Activated CD8-positive, alpha-beta memory T cell treated with anti-CD3 and anti-CD28 coated beads for 36 hours (primary cell): ENCODE measurements at regions not wholly inside any gene's neighbourhood (a gene's known extent, or its start where the extent isn't known, plus 50 kb on each side); places are given as distances from the start of the nearest gene placed in this dataset.
"Not testable (repeated sequence)": the region's sequence is repeated elsewhere in the genome, so short reads cannot be mapped to it uniquely, and the experiment has no call there.

ENCODE experiments used
- CTCF ChIA-PET: fragments of 350-600 bp; sonication (Branson Sonifier 250); formaldehyde crosslinking; loops from one replicate; lab custom pipeline; 2021; ENCODE audit warnings: antibody characterized with exemption; lab: Charles Lee
- POLR2A ChIA-PET: fragments of 350-600 bp; sonication (Branson Sonifier 250); formaldehyde crosslinking; loops from one replicate; lab custom pipeline; 2021; ENCODE audit warnings: antibody characterized with exemption; lab: Charles Lee

GRCh38 chr4:180994722-180995121 lies 1248.5 kb upstream of the TENM3 start:
- ChIA-PET CTCF (no interaction called here), POLR2A (no interaction called here)

DNA sequence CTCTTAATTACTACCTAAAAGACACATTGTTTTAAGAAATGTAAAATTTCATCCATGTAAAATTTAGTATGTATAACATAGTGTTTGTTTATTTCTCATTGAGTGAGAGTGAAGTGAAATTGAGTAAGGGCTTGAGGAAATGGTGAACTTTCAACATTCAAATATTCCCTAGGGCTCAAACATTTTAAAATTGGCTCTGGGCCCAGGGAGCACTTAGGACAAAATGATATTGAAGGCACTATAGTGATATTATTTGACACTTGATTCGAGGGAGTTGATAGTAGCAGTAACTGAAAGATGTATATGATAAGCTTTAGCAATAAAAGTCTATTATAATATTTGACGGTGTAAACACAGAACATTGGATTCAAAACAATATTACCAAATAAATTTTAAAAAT lies 1244.0 kb upstream of the TENM3 start:
- POLR2A ChIA-PET, result no interaction called here
- CTCF ChIA-PET, result no interaction called here

GRCh38 chr4:181004056-181004455 lies 1239.1 kb upstream of the TENM3 start:
- POLR2A ChIA-PET, result no interaction called here
- CTCF ChIA-PET, result no interaction called here

- ChIA-PET POLR2A (no interaction called here), CTCF (no interaction called here)
Observed at GRCh38 chr4:181006499-181007260, 1236.5 kb upstream of the TENM3 start.

- ChIA-PET POLR2A (no interaction called here), CTCF (no interaction called here)
Observed at GRCh38 chr4:181007751-181008150, 1235.5 kb upstream of the TENM3 start.

- POLR2A ChIA-PET, result no interaction called here
- CTCF ChIA-PET, result no interaction called here
Observed at GRCh38 chr4:181008164-181008563, 1235.0 kb upstream of the TENM3 start.

GRCh38 chr4:181013162-181013561 lies 1230.0 kb upstream of the TENM3 start:
- CTCF ChIA-PET, result no interaction called here
- POLR2A ChIA-PET, result interaction anchor here (0.7 kb wide), 1 partner anchor 231 kb away, joined by 3 read pairs; no protein-coding TSS in a partner anchor

- ChIA-PET CTCF (no interaction called here), POLR2A (no interaction called here)
Observed at GRCh38 chr4:181017038-181017437, 1226.2 kb upstream of the TENM3 start.

DNA sequence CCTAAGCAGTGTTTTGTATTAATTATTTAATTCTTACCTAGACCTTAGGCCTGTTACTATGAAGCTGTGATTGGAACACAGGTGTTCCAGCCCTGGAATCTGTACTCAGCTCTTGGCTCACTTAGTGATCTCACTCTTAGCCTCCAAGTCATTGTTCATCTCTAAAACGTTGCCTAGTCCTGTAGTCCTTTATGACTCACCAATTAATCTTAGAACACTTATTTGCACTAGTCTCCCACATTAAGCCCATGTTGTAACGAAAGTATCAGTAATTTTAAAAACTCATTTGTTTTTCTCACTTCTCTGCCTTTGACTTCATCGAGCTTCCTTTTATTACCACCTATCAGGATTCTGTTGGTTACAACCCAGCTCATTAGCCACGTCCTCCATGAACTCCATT lies 1224.7 kb upstream of the TENM3 start:
- POLR2A ChIA-PET, result no interaction called here

DNA sequence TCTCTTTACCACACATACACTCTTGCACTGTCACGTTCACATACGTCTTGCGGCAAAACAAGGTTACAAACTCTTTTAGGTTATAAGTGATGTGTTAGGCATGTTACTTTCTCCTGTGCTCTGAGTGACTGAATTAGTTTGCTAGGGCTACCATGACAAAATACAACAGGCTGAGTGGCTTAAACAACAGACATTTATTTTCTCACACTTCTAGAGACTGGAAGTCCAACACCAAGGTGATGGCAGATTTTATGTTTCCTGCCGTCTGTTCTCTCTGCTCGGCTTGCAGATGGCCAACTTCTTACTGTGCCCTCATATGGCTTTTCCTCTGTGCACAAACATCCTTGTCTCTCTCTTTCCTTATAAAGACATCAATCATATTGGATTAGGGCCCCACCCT lies 1224.3 kb upstream of the TENM3 start:
- POLR2A ChIA-PET, result no interaction called here
- CTCF ChIA-PET, result no interaction called here

More for the DNA sequence above, 1224.7 kb upstream of the TENM3 start:
- CTCF ChIA-PET, result no interaction called here

GRCh38 chr4:181020456-181020855 lies 1222.7 kb upstream of the TENM3 start:
- POLR2A ChIA-PET, result no interaction called here
- CTCF ChIA-PET, result no interaction called here

GRCh38 chr4:181021213-181021612 lies 1222.0 kb upstream of the TENM3 start:
- POLR2A ChIA-PET, result no interaction called here
- CTCF ChIA-PET, result no interaction called here

DNA sequence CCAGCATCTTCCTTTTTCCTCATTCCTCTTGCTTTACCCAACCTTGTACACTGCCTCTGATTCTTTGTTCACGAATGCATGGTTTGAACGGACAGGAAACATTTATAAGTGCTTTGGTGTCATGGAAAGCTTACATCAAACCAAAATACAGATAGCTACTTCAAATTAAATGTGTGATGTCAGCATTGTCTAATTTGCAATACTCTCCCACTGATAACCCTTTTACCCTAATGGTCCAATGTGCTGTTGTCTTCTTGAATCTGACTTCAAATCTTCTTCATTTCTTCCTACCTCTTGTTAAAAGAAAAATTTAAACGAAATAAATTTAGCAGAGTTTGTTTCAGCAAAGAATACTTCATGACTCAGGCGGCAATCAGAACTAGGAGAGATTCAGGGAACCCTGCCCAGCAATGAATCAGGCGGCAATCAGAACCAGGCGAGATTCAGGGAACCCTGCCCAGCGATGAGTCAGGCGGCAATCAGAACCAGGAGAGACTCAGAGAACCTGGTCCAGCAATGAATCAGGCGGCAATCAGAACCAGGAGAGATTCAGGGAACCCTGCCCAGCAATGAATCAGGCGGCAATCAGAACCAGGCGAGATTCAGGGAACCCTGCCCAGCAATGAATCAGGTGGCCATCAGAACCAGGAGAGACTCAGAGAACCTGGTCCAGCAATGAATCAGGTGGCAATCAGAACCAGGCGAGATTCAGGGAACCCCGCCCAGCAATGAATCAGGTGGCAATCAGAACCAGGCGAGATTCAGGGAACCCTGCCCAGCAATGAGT lies 1212.9 kb upstream of the TENM3 start:
- CTCF ChIA-PET, POLR2A ChIA-PET: not testable (repeated sequence)

GRCh38 chr4:181030961-181031360 lies 1212.2 kb upstream of the TENM3 start:
- CTCF ChIA-PET, result no interaction called here
- POLR2A ChIA-PET, result no interaction called here

DNA sequence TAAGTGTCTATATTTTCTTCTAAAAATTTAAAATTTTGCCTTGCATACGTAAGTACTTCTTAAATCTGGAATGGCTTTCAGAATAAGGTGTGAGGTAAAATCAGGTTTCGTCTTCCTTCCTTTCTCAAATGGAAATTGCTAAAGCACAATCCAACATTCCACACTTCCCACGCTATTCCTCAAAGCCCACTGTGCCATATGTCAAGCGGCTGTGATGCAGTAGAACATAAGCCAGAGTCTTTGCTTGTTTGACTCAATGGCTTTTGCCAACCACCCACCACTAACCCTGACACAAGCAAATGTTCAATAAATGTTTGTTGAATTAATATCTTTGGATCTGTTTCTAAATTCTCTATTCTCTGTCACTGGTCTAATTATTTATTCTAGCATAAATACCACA lies 1199.7 kb upstream of the TENM3 start:
- ChIA-PET POLR2A (no interaction called here), CTCF (no interaction called here)

GRCh38 chr4:181046809-181047208 lies 1196.4 kb upstream of the TENM3 start:
- ChIA-PET CTCF (no interaction called here), POLR2A (no interaction called here)

DNA sequence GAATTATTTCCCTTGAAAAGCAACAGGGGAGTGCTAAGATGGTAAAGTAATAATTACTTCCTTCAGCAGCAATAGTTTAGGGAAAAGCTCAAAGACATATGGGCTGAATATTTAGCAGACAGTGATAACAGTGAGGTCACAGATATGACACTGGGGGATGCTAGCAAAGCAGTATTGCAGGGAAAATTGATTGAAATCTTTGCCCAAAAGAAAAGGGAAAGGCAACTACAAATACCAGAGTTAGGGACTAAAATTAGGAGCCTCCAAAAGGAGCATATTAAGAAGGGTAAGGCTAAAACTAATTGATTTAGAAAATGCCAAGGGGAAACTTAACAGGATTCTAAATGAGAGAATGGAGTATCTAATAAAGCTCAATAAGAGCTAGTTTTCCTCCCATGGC lies 1191.3 kb upstream of the TENM3 start:
- POLR2A ChIA-PET, result no interaction called here
- CTCF ChIA-PET, result no interaction called here

GRCh38 chr4:181061787-181062186 lies 1181.4 kb upstream of the TENM3 start:
- POLR2A ChIA-PET, result no interaction called here
- CTCF ChIA-PET, result no interaction called here

- POLR2A ChIA-PET, result no interaction called here
- CTCF ChIA-PET, result no interaction called here
Observed at GRCh38 chr4:181063212-181063611, 1180.0 kb upstream of the TENM3 start.

- CTCF ChIA-PET, result no interaction called here
- POLR2A ChIA-PET, result no interaction called here
Observed at GRCh38 chr4:181077341-181077740, 1165.9 kb upstream of the TENM3 start.

- ChIA-PET POLR2A (no interaction called here), CTCF (no interaction called here)
Observed at GRCh38 chr4:181078196-181078595, 1165.0 kb upstream of the TENM3 start.
